Hepatic stellate cell (primary cell): ENCODE measurements at regions not wholly inside any gene's neighbourhood (a gene's known extent, or its start where the extent isn't known, plus 50 kb on each side); places are given as distances from the start of the nearest gene placed in this dataset.
"Not testable (repeated sequence)": the region's sequence is repeated elsewhere in the genome, so short reads cannot be mapped to it uniquely, and the experiment has no call there.

Experiments
- DNase-seq: peaks from one replicate; pipeline ENCODE4 v3.0.0; 2011; ENCODE audit warnings: low spot score

DNA sequence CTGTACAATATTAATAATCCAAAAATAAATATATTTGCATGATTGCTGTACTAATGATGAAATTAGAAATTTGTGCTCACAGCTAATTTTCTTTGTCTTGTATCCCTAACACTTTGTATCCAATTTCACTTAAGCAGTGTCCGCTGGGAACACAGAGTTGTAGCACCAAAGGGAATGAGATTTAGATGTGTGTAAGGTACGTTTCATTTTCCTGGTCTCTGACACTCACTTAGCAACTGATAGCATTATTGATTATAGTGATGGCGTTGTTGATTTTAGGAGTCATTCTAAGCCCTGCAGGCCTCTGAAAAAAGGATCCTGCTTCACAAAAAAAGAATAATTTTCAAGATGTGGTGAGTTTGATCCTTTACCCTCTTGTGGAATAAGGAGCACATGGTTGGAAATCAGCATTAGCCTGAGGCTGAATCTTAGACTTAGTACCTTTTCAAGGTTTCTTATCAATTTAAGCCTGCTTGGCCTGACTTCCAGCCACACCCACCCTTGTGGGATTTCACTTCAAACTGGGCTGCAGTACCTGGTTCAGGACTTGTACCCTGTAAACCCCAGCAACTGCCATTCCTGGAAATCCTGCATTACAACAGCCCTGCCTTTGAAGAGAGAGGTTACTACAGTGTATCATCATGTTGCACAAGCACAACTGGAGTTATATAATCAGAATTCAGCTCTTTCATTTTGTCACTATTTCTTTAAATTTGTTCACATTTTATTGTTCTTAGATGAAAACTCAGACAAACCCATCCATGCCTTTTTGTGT lies 116.2 kb downstream of the RND3 start:
- no peak for DNase-seq

DNA sequence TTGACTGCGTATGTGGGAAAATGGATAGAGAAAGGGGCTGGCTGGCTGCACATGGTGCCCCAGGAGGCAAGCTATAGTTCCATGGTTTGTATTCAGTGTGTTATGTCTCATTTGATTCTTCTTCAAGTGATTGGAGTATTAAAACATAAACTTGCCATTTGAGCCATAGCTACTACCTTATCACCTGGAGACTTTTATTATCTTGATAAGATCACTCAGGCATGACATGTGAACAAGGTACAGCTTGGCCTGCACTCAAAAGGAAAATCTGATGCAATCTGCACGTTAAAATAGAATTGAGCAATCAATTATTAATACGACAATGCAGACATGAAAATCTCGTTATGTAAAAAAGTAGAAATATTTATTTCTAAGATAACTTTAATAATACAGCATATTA lies 116.9 kb downstream of the RND3 start:
- DNase-seq: no peak

DNA sequence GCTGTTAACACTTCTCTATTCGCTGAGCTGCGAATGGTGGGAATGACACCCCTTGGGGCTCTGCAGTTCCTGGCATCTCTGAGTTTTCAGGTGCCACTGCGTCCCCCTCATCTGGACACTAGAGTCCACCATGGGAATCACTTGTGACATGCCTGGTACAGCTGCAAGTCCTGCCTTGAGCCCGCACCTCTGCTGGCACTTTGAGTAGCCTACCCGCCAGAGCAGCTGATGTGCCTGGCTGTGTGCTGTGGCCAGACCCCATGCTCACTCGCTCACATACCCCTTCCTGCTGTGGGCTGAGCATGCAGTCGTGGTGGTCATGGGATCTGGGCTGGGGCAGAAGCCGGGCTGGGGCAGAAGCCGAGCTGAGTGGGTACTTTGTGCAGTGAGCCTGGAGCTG lies 117.6 kb downstream of the RND3 start:
- no peak for DNase-seq

GRCh38 chr2:150358468-150358807 lies 129.0 kb downstream of the RND3 start:
- DNase-seq: no peak

DNA sequence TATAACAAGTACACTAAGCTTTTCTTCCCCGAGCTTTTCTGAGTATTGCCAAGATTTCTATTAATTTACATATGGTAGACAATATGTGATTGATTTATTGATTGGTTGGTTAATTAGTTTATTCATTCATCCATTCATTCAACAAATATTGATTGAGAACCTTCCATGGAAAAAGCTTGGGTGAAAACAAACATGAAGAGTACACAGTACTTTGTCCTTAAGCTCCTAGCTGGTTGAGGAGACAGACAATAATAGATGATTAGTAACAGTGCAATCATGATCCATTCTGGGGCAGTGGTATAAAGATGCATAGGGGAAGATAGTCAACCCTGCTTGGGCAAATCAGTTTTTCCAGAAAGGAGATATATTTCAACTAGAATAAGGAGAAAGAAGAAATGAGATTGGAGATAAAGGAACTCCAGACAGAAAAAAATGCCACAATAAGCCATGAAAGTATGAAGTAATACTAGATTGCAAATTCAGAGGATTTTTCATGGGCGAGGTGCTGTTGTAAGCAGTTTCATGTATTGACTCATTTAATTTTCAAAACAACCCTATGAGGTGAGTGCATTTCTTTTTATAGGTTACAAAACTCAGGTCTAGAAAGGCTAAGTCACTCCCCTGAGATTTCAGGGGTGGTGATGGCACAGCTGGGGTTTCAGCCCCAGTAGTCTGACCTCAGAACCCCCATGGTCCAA lies 129.5 kb downstream of the RND3 start:
- DNase-seq: no peak

DNA sequence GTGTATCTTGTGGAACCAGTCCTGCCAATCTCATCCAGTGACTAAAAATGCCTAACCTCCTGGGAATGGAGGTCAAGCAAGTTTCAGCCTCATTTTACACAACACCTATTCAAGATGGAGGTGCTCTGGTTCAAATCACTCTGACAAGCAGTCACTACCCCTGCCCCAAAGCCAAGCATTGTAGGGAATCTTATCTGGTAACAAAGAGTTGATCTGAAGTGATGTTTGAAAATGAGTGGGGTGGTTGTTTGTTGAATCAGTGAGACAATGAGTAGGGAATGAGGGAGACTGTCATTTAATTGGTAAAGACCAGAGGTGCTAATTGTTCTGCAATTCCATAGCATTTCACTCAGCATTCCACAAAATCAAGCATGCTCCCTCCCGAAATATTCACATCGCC lies 132.0 kb downstream of the RND3 start:
- no peak for DNase-seq

- no peak for DNase-seq
These were observed 134.1 kb downstream of the RND3 start for GRCh38 chr2:150353376-150353775.

GRCh38 chr2:150351922-150352321 lies 135.5 kb downstream of the RND3 start:
- DNase-seq: no peak

- no peak for DNase-seq
These were observed 137.0 kb downstream of the RND3 start for GRCh38 chr2:150350500-150350899.

DNA sequence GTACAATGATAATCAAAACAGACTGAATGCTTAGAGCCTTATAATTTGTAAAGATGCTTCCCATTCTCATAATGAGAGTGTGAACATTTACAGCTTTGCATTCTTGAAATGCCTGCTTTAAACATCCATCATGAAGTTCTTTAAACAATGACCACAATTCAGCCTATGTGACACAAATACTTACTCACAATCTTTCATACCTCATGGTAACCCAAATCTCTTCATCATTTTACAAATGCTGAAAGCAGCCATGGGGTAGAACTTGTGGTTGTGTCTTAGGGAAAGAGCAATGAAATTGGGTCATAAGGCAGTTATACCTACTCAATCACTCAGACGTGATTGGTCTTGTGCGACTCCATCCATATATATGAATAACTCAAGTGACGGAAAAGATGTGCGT lies 140.7 kb downstream of the RND3 start:
- no peak for DNase-seq

DNA sequence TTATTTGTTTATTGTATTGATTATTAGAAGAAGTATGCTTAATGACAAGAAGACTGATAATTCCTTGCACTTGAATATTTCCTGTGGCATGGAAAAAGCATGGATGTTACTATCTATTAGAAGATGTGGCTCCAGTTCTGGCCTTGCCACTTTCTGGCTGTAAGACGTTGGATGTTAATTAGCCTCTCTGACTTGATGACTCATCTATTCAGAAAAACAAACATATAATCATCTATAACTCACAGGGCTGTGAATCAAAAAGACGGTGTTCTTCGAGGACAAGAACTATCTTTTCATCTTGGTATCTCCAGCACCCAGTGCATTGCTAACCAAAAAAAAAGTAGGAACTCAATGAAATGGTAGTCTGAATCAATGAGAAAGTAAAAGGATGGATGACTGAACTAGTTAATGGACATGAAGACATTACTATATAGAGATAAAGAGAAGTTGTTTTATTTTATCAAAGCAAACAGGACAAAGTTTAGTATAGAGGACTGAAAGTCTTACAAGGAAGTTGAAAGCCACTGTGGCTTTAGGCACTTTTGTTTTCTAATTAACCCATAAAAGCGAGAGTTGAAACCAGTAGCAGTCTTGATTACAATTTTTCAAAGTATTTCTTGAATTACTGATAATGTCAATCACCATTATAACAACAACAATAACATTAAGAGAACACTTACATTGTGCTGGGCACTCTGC lies 145.3 kb downstream of the RND3 start:
- no peak for DNase-seq

DNA sequence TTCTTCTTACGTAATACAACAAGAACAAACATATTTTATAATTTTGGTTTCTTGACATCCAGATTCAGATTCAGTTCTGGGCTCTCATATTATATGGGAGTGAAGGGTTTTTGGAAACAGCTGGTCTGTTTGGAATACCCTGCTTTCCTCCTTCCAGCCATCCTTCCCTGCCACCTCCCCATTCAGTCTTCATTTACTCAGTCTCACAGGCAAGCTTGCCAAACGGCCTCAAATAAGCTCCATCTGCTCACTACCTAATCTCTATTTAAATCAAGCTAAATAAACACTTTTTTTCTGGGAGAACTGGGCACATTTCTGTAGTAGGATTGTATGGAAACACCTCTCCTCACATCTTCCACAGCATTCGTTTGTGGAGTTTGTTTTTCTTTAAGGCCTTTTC lies 147.5 kb downstream of the RND3 start:
- DNase-seq: no peak

GRCh38 chr2:150339282-150339681 lies 148.2 kb downstream of the RND3 start:
- no peak for DNase-seq

DNA sequence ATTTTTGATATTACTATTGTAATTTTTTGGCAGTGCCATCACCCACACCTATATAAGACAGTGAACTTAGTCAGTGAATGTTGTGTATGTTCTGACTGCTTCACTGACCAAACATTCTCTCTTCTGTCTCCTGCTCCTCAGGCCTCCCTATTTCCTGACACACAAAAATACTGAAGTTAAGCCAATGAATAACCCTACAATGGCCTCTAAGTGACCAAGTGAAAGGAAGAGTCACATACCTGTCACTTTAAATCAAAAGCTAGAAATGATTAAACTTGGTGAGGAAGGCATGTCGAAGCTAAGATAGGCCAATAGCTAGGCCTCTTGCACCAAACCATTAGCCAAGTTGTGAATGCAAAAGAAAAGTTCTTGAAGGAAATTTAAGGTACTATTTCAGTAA lies 151.9 kb downstream of the RND3 start:
- no peak for DNase-seq

- no peak for DNase-seq
These were observed 155.1 kb downstream of the RND3 start for GRCh38 chr2:150332383-150332782.

- DNase-seq: no peak
These were observed 159.6 kb downstream of the RND3 start for GRCh38 chr2:150327564-150328489.

GRCh38 chr2:150325656-150326314 lies 161.7 kb downstream of the RND3 start:
- DNase-seq: no peak

DNA sequence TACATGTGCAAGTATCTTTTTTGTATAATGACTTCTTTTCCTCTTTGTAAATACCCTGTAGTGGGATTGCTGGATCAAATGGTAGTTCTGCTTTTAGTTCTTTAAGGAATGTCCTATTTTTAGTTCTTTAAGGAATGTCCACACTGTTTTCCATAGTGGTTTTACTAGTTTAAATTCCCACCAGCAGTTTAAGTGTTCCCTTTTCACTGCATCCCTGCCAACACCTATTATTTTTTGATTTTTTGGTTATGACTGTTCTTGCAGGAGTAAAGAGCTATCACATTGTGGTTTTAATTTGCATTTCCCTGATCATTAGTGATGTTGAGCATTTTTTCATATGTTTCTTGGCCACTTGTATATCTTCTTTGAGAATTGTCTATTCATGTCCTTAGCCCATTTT lies 164.4 kb downstream of the RND3 start:
- DNase-seq: not testable (repeated sequence)

GRCh38 chr2:150320608-150321007 lies 166.9 kb downstream of the RND3 start:
- no peak for DNase-seq

DNA sequence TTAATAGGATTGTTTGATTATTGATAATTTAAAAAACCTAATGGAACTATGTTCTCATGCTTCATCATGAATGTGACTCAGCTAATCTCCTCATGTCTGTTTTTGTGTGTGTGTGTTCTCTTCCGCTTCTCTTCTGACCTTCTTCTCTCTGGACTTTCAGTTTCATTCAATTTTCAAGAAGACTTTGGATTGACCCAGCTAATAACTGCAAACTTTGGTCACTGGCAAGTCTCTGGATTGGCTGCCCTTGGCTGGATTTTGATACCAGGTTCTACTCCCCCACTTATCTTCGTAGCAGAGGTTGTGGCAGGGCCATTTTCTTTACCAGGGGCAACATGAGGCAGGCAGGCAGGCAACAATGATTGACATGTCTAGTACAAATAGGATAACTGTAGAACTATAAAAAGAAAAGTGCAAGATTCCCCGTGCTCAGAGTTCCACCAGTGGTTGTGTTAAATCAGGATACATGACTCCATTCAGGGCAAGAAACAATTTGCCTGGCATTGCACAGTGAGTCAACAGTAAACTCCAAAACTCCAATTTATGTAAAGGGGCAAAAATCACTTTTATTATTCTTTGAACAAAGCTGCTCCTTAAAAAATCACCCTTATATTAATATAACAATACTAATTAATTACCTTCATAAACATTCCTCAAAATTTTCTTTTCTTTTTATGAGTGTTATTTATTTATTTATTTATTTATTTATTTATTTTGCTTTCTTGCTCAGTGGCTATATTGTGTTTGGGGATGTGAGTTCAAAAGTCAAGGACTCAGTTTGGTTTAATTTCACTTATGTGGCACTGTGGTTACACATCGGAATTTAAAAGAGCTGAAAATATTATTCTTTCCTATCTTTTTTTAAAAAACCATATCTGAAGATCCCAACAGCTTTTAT lies 167.6 kb downstream of the RND3 start:
- no peak for DNase-seq

DNA sequence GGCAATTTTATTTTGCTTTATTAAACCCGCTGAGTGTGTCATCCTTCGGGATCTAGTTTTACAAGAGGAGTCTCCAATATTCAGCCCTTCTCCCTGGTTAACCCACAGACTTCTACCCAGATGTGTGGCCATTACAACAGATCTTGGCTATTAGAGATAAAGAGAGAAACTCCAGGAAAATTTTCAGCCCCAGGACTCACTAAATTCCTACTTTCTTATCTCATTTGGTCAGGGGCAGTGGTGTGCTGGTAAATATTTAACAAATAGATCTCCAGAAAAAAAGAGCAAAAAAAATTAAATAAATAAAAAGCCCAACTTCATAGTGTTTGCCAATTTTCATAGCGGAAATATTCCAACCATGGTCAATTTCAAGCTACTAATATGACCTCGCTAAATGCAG lies 168.4 kb downstream of the RND3 start:
- DNase-seq: no peak
